Stomach (tissue), 8 donors: ENCODE measurements at regions not wholly inside any gene's neighbourhood (a gene's known extent, or its start where the extent isn't known, plus 50 kb on each side); places are given as distances from the start of the nearest gene placed in this dataset.
A peak's percentile ranks its signal among the peaks of the same experiment; 100 is the strongest.

ENCODE experiments used
- DNase-seq, 2 donors: peaks; one replicate each; pipeline versions ENCODE4 v3.0.0 to v3.0.0-alpha.2; 2013 to 2019
- H3K27ac ChIP-seq, 5 donors: fragments of 200-600 bp in 4 of 5; sonication (generic) in 4 of 5; one replicate each; pipeline ENCODE4 v1.5.1; 2013 to 2019; ENCODE audit warnings: mild to moderate bottlenecking in 1 of 5, moderate library complexity in 1 of 5
- H3K27me3 ChIP-seq, 3 donors: fragments of 200-600 bp; sonication (generic); one replicate each; pipeline ENCODE4 v1.5.1; 2017 to 2019; ENCODE audit warnings: mixed run types in 1 of 3
- H3K36me3 ChIP-seq, 4 donors: fragments of 200-600 bp; sonication (generic); 1 replicate in 3 of 4; 2 replicates in 1 of 4; pipeline ENCODE4 v1.5.1; 2016 to 2019
- H3K4me1 ChIP-seq, 4 donors: fragments of 200-600 bp; sonication (generic); one replicate each; pipeline ENCODE4 v1.5.1; 2016 to 2019
- H3K4me3 ChIP-seq, 4 donors: fragments of 200-600 bp; sonication (generic) in 3 of 4; one replicate each; pipeline ENCODE4 v1.5.1; 2016 to 2019; ENCODE audit warnings: mild to moderate bottlenecking in 1 of 4
- H3K9me3 ChIP-seq, 4 donors: fragments of 200-600 bp; sonication (generic); one replicate each; pipeline ENCODE4 v1.5.1; 2016 to 2019
- CTCF ChIP-seq, 7 experiments: fragments of 450-650 bp in 4 of 7; fragments of 200-600 bp in 3 of 7; sonication (generic) in 3 of 7; IDR thresholded peaks; one replicate each; pipeline ENCODE4 v1.5.1; 2016 to 2019; ENCODE audit warnings: antibody characterized with exemption in 7 of 7, control low read depth in 2 of 7, mild to moderate bottlenecking in 1 of 7
- EP300 ChIP-seq: sonication (generic); formaldehyde crosslinking; IDR thresholded peaks from one replicate; pipeline ENCODE4 v1.6.1; 2017; ENCODE audit warnings: antibody characterized with exemption
- POLR2A ChIP-seq, 4 donors: fragments of 450-650 bp; IDR thresholded peaks; one replicate each; pipeline ENCODE4 v1.6.1; 2016; ENCODE audit warnings: antibody characterized with exemption in 4 of 4, control low read depth in 2 of 4, mild to moderate bottlenecking in 1 of 4, moderate library complexity in 1 of 4
- POLR2AphosphoS5 ChIP-seq, 3 donors: sonication (generic); formaldehyde crosslinking; IDR thresholded peaks; one replicate each; pipeline ENCODE4 v1.6.1; 2016; ENCODE audit warnings: antibody characterized with exemption in 3 of 3
- WGBS, 5 donors: extraction: QIAGEN DNeasy Blood & Tissue Kit in 3 of 5; methylation state at CpG; one replicate each; pipeline versions ENCODE4 v1.1.5 to v1.1.7; 2013 to 2018; 5-methylcytosine and 5-hydroxymethylcytosine counted together
- intact Hi-C: fragments of 100-400 bp; cut with DNase I; formaldehyde crosslinking; loops from one replicate; pipeline ENCODE4 v1.15.1; 2023; ENCODE audit warnings: low total_unique reads
- donor health status: healthy with polysubstance abuse.
- donor health status: Bipolar disorder and iron deficiency.
- donor health status: healthy.

DNA sequence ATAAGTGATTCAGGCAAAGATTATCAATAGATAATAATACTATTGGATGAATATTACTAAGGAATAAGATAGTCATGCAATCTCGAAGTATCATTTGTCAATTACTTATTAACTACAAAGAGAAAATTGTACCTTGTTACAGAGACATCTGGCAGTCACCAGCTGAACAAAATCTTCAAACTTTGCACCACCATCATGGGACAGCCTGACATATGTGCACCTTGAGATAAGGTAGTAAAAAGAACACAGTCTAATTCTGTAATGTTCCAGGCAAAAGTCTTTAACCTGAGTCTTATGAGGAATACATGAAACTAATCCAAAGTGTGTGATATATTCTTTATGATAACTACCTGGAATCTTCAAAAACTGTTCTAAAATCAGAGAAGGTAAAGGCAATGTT lies 423.0 kb upstream of the ZNF608 start:
- H3K9me3 ChIP-seq: peaks cover 0 to 19% (median 6%) of the 10 kb centered on the region in 4 donors
- H3K36me3 ChIP-seq: no peaks in the 10 kb centered on the region
- H3K4me1 ChIP-seq: no peaks in the 10 kb centered on the region
- intact Hi-C loops: no loop called here
- TF ChIP-seq CTCF (IDR thresholded peaks at IDR 0.05): no peak
- TF ChIP-seq POLR2AphosphoS5 (IDR thresholded peaks at IDR 0.05): no peak
- no peak for TF ChIP-seq POLR2A (IDR thresholded peaks at IDR 0.05)
- TF ChIP-seq EP300: no peak
- DNase-seq: no peak
- 74 to 92% (median 78%) methylated on average over 1 of the region's 1 CpG for WGBS, 5 donors
- H3K4me3 ChIP-seq: no peak overlapping the region
- H3K27me3 ChIP-seq: no peaks in the 10 kb centered on the region
- H3K27ac ChIP-seq: no peak overlapping the region

DNA sequence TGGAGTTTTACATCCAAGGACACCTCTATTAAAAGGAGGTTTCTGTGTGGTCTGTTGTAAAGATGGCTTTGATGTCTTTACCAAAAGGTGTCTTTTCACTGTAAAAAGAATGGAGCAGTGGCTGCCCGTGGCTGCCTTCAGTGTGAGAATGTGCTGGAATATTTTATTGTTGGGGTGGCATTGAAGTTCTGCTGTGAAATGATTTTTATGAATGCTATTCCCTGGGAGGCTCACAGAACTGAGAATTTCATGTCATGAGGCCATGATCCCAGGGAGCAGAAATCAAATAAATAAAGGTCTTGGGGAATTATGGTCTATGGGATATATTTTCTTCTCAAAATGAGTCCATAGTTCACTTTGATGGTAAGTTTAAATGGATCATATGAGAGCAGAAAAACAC lies 425.2 kb upstream of the ZNF608 start:
- 39 to 72% (median 63%) methylated on average over 1 of the region's 1 CpG for WGBS, 5 donors

GRCh38 chr5:125175348-125176004 lies 429.0 kb upstream of the ZNF608 start:
- 31 to 53% (median 37%) methylated on average over 4 of the region's 4 CpGs for WGBS, 5 donors
- Histone ChIP-seq H3K36me3 (no peaks in the 10 kb centered on the region), H3K4me3 (no peak overlapping the region), H3K4me1 (peaks cover 0 to 4% (median 0%) of the 10 kb centered on the region in 4 donors), H3K9me3 (no peaks in the 10 kb centered on the region), H3K27ac (no peak overlapping the region), H3K27me3 (no peaks in the 10 kb centered on the region)
- TF ChIP-seq EP300 (no peak), POLR2A (IDR thresholded peaks at IDR 0.05) (no peak), CTCF (IDR thresholded peaks at IDR 0.05) (no peak), POLR2AphosphoS5 (IDR thresholded peaks at IDR 0.05) (no peak)
- intact Hi-C loops: no loop called here
- DNase-seq: peak in 1 of 2 donors; percentile 44

More for the DNA sequence above, 425.2 kb upstream of the ZNF608 start:
- H3K9me3 ChIP-seq: peaks cover 0 to 9% (median 2%) of the 10 kb centered on the region in 4 donors
- H3K4me1 ChIP-seq: peaks cover 0 to 4% (median 0%) of the 10 kb centered on the region in 4 donors
- no peak overlapping the region for H3K27ac ChIP-seq
- no peaks in the 10 kb centered on the region for H3K36me3 ChIP-seq
- intact Hi-C loops: no loop called here
- TF ChIP-seq EP300 (no peak), CTCF (IDR thresholded peaks at IDR 0.05) (no peak), POLR2AphosphoS5 (IDR thresholded peaks at IDR 0.05) (no peak)
- no peaks in the 10 kb centered on the region for H3K27me3 ChIP-seq
- DNase-seq: no peak
- H3K4me3 ChIP-seq: no peak overlapping the region

DNA sequence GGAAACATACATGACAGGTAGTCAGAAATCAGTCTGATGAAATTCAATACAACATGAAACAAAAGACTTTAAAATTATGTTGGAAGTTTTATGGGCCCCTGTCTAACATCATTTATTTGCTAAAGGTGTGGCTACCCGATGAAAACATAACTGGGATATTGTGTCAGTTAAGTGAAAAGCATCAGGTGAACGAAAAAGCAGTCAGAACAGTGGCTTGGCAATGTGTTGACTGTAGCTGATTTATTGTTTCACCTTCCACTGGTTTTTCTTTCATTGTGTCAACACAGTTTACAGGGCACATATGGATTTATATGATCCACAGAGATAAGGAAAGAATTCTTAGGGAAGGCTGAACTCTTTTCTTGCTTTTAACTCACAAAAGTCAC lies 429.6 kb upstream of the ZNF608 start:
- DNase-seq: peak in 1 of 2 donors; percentile 41
- Histone ChIP-seq H3K4me1 (peaks cover 0 to 4% (median 0%) of the 10 kb centered on the region in 4 donors), H3K27me3 (no peaks in the 10 kb centered on the region), H3K27ac (no peak overlapping the region), H3K4me3 (no peak overlapping the region), H3K36me3 (no peaks in the 10 kb centered on the region), H3K9me3 (no peaks in the 10 kb centered on the region)
- TF ChIP-seq EP300 (no peak), POLR2AphosphoS5 (IDR thresholded peaks at IDR 0.05) (no peak), POLR2A (IDR thresholded peaks at IDR 0.05) (no peak), CTCF (IDR thresholded peaks at IDR 0.05) (no peak)
- intact Hi-C loops: no loop called here
- WGBS, 5 donors: 21 to 49% (median 27%) methylated on average over 2 of the region's 2 CpGs
